Kidney capillary endothelial cell (primary cell): ENCODE measurements at regions not wholly inside any gene's neighbourhood (a gene's known extent, or its start where the extent isn't known, plus 50 kb on each side); places are given as distances from the start of the nearest gene placed in this dataset.

Experiments used
- DNase-seq: peaks from one replicate; pipeline ENCODE4 v3.0.0-alpha.2; 2018; ENCODE audit warnings: low spot score

- no peak for DNase-seq
Measured at GRCh38 chr10:78299851-78300468, 266.3 kb downstream of the RPS24 start.

DNA sequence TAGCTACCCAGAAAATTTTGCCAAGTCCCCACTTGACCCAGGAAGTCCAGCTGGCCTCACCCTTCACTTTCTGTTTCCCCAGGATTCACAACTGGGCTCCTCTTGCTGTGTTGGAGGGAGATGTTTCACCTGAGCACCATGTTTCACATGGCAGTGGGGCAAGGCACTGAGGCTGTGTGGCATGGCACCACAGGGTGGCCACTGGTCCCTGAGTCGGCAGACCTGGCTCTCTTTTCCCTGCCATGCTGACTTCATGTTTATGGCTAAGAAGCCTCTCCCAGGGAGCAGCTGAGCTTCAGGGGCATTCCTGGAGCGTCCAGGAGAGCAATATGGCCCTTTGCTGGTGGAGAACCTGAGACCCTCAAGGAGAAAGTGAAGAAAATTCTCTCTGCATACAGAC is 266.9 kb downstream of the RPS24 start:
- no peak for DNase-seq

GRCh38 chr10:78301481-78301880 is 267.8 kb downstream of the RPS24 start:
- DNase-seq = no peak

- no peak for DNase-seq
Measured at GRCh38 chr10:78301891-78302738, 268.5 kb downstream of the RPS24 start.

DNA sequence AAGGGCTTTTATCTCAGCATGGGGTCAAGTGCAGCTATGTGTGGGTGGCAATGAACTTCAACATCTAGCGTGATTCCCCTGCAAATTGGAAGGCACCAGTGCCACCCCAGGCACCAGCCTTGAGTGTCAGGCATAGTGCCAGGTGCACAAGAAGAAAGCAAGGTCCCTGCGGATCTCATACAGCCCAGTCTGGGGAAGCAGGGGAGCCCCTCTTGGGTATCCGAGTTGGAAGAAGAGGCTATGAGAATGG is 269.0 kb downstream of the RPS24 start:
- DNase-seq = no peak

GRCh38 chr10:78302989-78303854 is 269.6 kb downstream of the RPS24 start:
- DNase-seq = peak; percentile 92

DNA sequence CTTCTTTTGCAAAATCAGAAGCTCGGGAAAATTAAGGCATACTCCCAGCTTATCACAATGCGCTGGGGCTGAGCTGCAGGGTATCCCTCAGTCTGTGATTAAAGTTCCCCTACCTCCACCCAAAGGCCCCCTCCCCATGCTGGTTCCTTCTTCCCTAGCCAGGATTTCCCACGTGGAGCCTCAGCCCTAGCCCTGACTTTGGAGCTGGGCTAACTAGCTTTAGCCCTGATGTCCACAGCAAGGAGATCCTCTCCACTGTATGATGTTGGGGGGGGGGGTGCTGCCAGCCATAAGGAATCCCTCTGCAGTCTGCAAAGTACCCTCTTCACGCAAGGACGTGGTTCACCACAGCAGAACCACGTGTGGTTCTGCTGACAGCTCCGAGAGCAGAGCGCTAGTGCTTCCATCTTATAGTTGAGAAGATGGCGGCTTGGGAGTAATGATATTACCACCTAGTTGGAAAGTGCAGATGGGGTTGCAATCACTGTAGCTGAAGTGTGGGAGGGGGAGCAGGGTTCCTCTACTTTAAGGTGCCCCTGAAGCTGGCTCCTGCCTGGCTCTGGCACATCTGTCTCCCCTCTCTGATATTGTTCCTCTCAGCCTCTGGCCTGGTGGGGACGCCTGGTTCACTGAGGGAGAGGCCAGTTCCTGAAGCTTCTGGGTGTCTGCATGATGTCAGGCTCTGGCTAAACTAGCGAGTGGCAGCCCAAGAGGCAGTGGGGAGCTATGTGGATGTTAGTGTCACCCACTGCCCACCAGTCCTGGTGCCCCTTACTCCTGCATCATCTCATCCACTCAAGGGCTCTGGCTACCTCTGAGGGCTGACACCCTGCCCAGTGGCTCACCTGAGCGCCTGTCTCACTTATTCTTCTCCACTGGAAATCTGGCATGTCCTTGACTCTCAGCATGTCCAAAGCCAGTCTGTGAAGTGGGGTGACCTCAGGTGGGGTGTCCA is 270.7 kb downstream of the RPS24 start:
- no peak for DNase-seq

DNA sequence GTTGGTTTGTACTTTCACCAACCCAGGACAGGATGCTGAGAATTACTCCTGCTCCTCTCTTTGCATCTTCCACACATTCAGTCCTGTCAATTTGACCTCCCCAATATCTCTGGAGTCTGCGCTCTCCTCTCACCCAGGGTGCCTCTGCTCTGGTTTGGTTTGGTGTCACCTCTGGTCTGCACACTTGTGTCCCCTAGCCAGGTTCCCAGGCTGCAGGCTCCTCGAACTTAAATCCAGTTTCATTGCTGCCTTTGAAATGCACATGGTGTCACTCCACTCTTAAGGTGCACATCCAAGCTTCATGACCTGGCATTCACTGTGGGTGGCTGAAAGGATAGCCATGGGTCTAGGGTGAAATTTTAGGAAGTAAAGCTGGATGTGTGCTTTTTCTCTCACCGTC is 271.6 kb downstream of the RPS24 start:
- DNase-seq = no peak

- no peak for DNase-seq
Measured at GRCh38 chr10:78306358-78306757, 272.7 kb downstream of the RPS24 start.

DNA sequence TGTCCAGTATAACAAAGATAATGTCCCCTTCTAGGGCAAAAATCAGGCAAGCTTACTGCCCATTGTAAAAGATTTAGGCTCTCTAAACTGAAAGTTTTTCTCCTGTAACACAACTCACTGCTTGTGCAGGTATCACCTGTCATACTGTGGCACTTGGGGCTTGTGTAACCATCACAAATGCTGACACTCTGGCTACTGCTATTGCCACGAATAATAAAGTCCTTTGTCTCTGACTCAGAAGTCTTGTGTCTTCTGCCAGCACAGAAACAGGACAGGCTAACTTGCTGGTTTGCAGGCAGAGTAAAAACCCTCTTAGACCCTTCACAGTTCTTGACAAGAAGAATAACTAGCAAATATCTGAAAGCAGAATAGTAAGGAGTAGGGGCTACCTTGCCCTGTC is 273.9 kb downstream of the RPS24 start:
- DNase-seq = no peak

- DNase-seq = no peak
Measured at GRCh38 chr10:78309536-78310237, 276.0 kb downstream of the RPS24 start.

GRCh38 chr10:78310481-78311080 is 276.9 kb downstream of the RPS24 start:
- DNase-seq = no peak

- DNase-seq = peak; percentile 44
Measured at GRCh38 chr10:78312197-78313047, 278.8 kb downstream of the RPS24 start.

DNA sequence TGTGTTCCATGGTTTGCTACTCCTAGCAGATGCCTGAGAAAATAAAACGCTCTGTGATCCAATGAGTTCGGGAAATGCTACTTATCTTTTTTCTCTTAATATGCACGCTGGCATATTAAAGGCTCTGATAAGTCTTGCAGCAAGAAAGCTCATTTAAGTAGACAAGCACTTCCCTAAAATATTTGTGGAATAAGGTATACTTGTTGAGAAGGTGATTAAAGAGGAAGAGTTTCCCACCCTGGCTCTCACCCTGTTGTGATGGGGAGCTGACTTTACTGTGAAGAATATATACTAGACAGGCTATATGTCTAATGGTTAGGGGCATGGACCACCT is 279.4 kb downstream of the RPS24 start:
- DNase-seq = no peak

- DNase-seq = no peak
Measured at GRCh38 chr10:78313636-78314035, 280.0 kb downstream of the RPS24 start.

DNA sequence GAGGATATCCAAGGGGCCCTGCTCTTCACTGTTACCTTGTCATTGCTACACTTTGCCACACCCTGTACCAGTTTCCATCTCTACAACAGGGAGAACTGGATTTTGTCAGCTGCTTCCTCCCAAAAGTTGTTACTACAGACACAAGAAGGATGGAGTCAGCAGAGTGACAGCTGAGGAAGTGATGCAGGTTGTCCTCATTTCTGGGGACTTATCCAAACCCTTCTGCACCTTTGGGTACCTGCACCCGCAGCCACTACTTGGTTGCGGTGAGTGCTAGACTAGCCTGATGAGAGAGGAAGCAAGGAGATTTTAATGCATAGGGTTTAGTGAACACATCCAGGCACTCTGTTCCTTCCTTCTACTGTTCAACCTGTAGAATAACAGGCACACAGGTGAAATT is 281.0 kb downstream of the RPS24 start:
- no peak for DNase-seq

DNA sequence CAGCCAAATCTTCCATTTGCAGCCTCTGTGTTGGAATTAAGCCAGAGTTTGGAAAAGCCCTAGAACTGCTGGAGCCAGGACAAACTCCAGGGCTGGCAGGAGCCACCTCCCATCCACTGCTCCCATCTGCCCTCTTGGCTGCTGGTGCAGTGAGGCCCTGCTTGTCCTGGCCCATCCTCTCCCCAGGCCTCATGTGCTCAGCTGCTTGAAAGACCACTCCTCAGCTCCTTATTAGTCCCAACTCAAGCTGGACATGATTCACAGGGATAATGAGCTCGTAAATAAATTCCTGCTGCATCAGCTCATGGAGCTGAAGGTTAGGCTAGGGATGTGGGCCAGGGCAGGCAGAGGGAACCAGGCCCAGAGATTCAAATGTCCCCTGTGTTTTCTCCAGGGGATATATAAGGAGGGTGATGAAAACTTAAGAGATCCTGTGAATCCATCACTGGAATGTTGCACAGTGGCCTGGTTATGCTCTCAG is 282.8 kb downstream of the RPS24 start:
- DNase-seq = no peak

GRCh38 chr10:78318305-78318704 is 284.6 kb downstream of the RPS24 start:
- DNase-seq = no peak

- no peak for DNase-seq
Measured at GRCh38 chr10:78319371-78319770, 285.7 kb downstream of the RPS24 start.

GRCh38 chr10:78319841-78320240 is 286.2 kb downstream of the RPS24 start:
- no peak for DNase-seq
